Smooth muscle cell (in vitro differentiated cells): ENCODE measurements at regions not wholly inside any gene's neighbourhood (a gene's known extent, or its start where the extent isn't known, plus 50 kb on each side); places are given as distances from the start of the nearest gene placed in this dataset.

Experiments
- DNase-seq: peaks from one replicate; lab custom pipeline; 2025; ENCODE audit not compliant: unreplicated experiment; lab: John Stamatoyannopoulos, UW
- H2AFZ ChIP-seq: fragments of 200-600 bp; sonication (generic); 2 replicates; pipeline ENCODE4 v1.6.0; 2016; ENCODE audit warnings: antibody characterized with exemption, low read depth, mild to moderate bottlenecking
- H3F3A ChIP-seq: fragments of 200-600 bp; sonication (generic); 2 replicates; pipeline ENCODE4 v1.6.0; 2017; ENCODE audit warnings: antibody characterized with exemption, low read depth
- H3K27ac ChIP-seq: fragments of 200-600 bp; sonication (generic); 2 replicates; pipeline ENCODE4 v1.5.1; 2016; ENCODE audit warnings: low read depth, mild to moderate bottlenecking
- H3K27me3 ChIP-seq: fragments of 200-600 bp; sonication (generic); 2 replicates; pipeline ENCODE4 v1.6.1; 2016; ENCODE audit warnings: low read depth, mild to moderate bottlenecking
- H3K36me3 ChIP-seq: fragments of 200-600 bp; sonication (generic); 2 replicates; pipeline ENCODE4 v1.5.1; 2016; ENCODE audit warnings: low read depth
- H3K4me1 ChIP-seq: fragments of 200-600 bp; sonication (generic); 2 replicates; pipeline ENCODE4 v1.5.1; 2016; ENCODE audit warnings: low read depth
- H3K4me2 ChIP-seq: fragments of 200-600 bp; sonication (generic); 2 replicates; pipeline ENCODE4 v1.6.0; 2016; ENCODE audit warnings: mild to moderate bottlenecking
- H3K4me3 ChIP-seq: fragments of 200-600 bp; sonication (generic); 2 replicates; pipeline ENCODE4 v1.5.1; 2016; ENCODE audit warnings: mild to moderate bottlenecking
- H3K79me2 ChIP-seq: fragments of 200-600 bp; sonication (generic); 2 replicates; pipeline ENCODE4 v1.6.0; 2016; ENCODE audit warnings: low read depth, mild to moderate bottlenecking
- H3K9ac ChIP-seq: fragments of 200-600 bp; sonication (generic); 2 replicates; pipeline ENCODE4 v1.6.0; 2016; ENCODE audit warnings: low read depth
- H3K9me3 ChIP-seq: fragments of 200-600 bp; sonication (generic); replicated peaks from 2 replicates; pipeline ENCODE4 v1.5.1; 2016; ENCODE audit warnings: low read depth
- H4K20me1 ChIP-seq: fragments of 200-600 bp; sonication (generic); 2 replicates; pipeline ENCODE4 v1.6.0; 2016; ENCODE audit warnings: low read depth
- WGBS: methylation state at CpG from one replicate; pipeline ENCODE4 v1.1.7; 2016; ENCODE audit warnings: low lambda C conversion rate; 5-methylcytosine and 5-hydroxymethylcytosine counted together
- TF ChIP-seq, protein P1 (sequence below): fragments of 200-600 bp; sonication (generic); IDR thresholded peaks from 2 replicates; pipeline ENCODE4 v1.5.1; 2017; ENCODE audit warnings: borderline replicate concordance, mild to moderate bottlenecking, antibody characterized with exemption; ENCODE audit not compliant: insufficient read depth, poor library complexity, severe bottlenecking

GRCh38 chr20:63124782-63125580 lies 91.0 kb downstream of the YTHDF1 start:
- Histone ChIP-seq H3K9me3 (no peaks in the 10 kb centered on the region), H3K9ac (no peak overlapping the region), H2AFZ (no peak overlapping the region), H3K4me2 (no peak overlapping the region), H3K4me1 (no peaks in the 10 kb centered on the region), H3K4me3 (no peak overlapping the region), H3K27me3 (peaks cover 21% of the 10 kb centered on the region), H3K27ac (no peak overlapping the region), H3F3A (no peaks in the 10 kb centered on the region), H3K36me3 (no peaks in the 10 kb centered on the region), H4K20me1 (no peaks in the 10 kb centered on the region), H3K79me2 (no peaks in the 10 kb centered on the region)
- TF ChIP-seq, protein P1, sequence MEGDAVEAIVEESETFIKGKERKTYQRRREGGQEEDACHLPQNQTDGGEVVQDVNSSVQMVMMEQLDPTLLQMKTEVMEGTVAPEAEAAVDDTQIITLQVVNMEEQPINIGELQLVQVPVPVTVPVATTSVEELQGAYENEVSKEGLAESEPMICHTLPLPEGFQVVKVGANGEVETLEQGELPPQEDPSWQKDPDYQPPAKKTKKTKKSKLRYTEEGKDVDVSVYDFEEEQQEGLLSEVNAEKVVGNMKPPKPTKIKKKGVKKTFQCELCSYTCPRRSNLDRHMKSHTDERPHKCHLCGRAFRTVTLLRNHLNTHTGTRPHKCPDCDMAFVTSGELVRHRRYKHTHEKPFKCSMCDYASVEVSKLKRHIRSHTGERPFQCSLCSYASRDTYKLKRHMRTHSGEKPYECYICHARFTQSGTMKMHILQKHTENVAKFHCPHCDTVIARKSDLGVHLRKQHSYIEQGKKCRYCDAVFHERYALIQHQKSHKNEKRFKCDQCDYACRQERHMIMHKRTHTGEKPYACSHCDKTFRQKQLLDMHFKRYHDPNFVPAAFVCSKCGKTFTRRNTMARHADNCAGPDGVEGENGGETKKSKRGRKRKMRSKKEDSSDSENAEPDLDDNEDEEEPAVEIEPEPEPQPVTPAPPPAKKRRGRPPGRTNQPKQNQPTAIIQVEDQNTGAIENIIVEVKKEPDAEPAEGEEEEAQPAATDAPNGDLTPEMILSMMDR, result no peak
- DNase-seq, result no peak
- WGBS, result 90% methylated on average over 23 of the region's 23 CpGs

DNA sequence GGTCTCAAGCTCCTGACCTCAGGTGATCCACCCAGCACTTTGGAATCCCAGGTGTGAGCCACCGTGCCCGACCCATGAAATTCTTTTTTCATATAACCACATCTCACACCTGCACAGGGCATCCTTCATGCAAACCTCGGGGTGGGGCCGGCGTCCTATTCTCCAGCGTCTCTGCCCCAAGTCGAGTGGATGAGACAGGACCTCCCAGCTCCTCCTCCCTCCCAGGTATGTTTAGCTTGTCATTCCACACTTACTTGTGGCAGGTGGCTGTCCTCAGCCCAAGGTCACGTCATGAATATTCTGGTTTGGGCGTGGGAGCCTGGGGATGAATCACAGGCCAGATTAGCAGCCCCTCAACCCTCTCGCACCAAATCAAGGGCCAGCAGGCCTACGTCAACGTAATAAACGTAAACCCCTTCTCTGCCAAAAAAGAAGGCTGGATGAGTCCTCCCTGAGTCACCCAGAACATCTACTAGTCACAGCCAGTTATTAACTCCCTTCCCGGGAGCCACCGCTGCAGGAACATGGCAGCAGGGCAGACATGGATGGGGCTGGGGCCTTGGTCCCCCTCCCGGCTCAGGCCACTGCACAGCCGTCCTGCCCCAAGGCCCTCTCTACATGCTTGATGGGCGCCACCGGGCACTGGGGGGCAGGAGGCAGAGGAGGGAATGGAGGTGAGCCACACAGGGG lies 91.7 kb downstream of the YTHDF1 start:
- Histone ChIP-seq H2AFZ (no peak overlapping the region), H3K9ac (no peak overlapping the region), H3F3A (no peaks in the 10 kb centered on the region), H3K9me3 (no peaks in the 10 kb centered on the region), H3K79me2 (no peaks in the 10 kb centered on the region), H3K4me2 (no peak overlapping the region), H3K27me3 (peaks cover 14% of the 10 kb centered on the region), H3K27ac (no peak overlapping the region), H3K4me1 (no peaks in the 10 kb centered on the region), H4K20me1 (no peaks in the 10 kb centered on the region), H3K36me3 (no peaks in the 10 kb centered on the region), H3K4me3 (no peak overlapping the region)
- no peak for DNase-seq
- TF ChIP-seq, protein P1, result no peak
- WGBS, result 83% methylated on average over 19 of the region's 19 CpGs

DNA sequence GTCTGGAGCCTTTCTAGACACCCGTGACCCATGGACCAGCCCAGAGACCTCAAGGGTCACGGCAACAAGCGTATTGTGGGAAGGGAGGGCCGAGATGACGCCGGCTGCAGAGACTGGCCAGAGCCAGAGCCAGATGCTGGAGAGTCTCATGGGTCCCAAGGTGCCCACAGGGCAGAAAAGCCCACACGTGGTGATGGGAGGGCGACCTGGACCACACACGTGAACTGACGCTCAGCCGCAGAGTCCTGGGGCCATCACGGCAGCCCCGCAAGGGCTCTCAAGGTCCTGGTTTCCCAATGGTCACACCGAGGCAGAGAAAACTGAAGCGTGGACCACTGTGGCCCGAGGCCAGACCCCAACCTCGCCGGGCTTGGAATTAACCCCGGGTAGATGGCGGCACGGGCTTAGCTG lies 92.6 kb downstream of the YTHDF1 start:
- Histone ChIP-seq H3K4me2 (no peak overlapping the region), H3K27me3 (peaks cover 12% of the 10 kb centered on the region), H3K4me3 (no peak overlapping the region), H3F3A (no peaks in the 10 kb centered on the region), H3K36me3 (no peaks in the 10 kb centered on the region), H3K4me1 (no peaks in the 10 kb centered on the region), H3K9me3 (no peaks in the 10 kb centered on the region), H3K79me2 (no peaks in the 10 kb centered on the region), H3K27ac (no peak overlapping the region), H4K20me1 (no peaks in the 10 kb centered on the region), H2AFZ (no peak overlapping the region), H3K9ac (no peak overlapping the region)
- DNase-seq, result no peak
- TF ChIP-seq, protein P1, result no peak
- WGBS, result 88% methylated on average over 21 of the region's 21 CpGs
